ENCODE measurements at regions not wholly inside any gene's neighbourhood (a gene's known extent, or its start where the extent isn't known, plus 50 kb on each side); places are given as distances from the start of the nearest gene placed in this dataset.

GRCh38 chr20:11551479-11551878 lies 366.2 kb upstream of the BTBD3 start:
- DNase-seq, result no peak

- no peak for DNase-seq
These were observed 364.1 kb upstream of the BTBD3 start for GRCh38 chr20:11553603-11554002.

GRCh38 chr20:11555510-11555909 lies 362.2 kb upstream of the BTBD3 start:
- DNase-seq, result no peak

GRCh38 chr20:11556410-11556809 lies 361.3 kb upstream of the BTBD3 start:
- DNase-seq, result no peak

- DNase-seq, result no peak
These were observed 353.2 kb upstream of the BTBD3 start for GRCh38 chr20:11564491-11564890.

GRCh38 chr20:11569163-11569562 lies 348.5 kb upstream of the BTBD3 start:
- DNase-seq, result peak; percentile 30

- no peak for DNase-seq
These were observed 344.2 kb upstream of the BTBD3 start for GRCh38 chr20:11573507-11573906.

- no peak for DNase-seq
These were observed 336.4 kb upstream of the BTBD3 start for GRCh38 chr20:11581271-11581670.

- no peak for DNase-seq
These were observed 335.6 kb upstream of the BTBD3 start for GRCh38 chr20:11582060-11582459.

- no peak for DNase-seq
These were observed 331.8 kb upstream of the BTBD3 start for GRCh38 chr20:11585752-11586352.

GRCh38 chr20:11588875-11589274 lies 328.8 kb upstream of the BTBD3 start:
- DNase-seq, result no peak

GRCh38 chr20:11591965-11592364 lies 325.7 kb upstream of the BTBD3 start:
- DNase-seq, result no peak

GRCh38 chr20:11604339-11604738 lies 313.4 kb upstream of the BTBD3 start:
- DNase-seq, result no peak

- no peak for DNase-seq
These were observed 310.6 kb upstream of the BTBD3 start for GRCh38 chr20:11607047-11607446.

- no peak for DNase-seq
These were observed 309.0 kb upstream of the BTBD3 start for GRCh38 chr20:11608736-11609135.

GRCh38 chr20:11624704-11625103 lies 293.0 kb upstream of the BTBD3 start:
- no peak for DNase-seq

GRCh38 chr20:11626551-11626950 lies 291.1 kb upstream of the BTBD3 start:
- DNase-seq, result no peak

- peak; percentile 12 for DNase-seq
These were observed 274.8 kb upstream of the BTBD3 start for GRCh38 chr20:11642866-11643265.

- DNase-seq, result no peak
These were observed 271.3 kb upstream of the BTBD3 start for GRCh38 chr20:11646359-11646758.

GRCh38 chr20:11650566-11650965 lies 267.1 kb upstream of the BTBD3 start:
- DNase-seq, result no peak

GRCh38 chr20:11651138-11651537 lies 266.6 kb upstream of the BTBD3 start:
- DNase-seq, result no peak

GRCh38 chr20:11651647-11652046 lies 266.0 kb upstream of the BTBD3 start:
- no peak for DNase-seq

GRCh38 chr20:11652128-11652527 lies 265.6 kb upstream of the BTBD3 start:
- no peak for DNase-seq

- DNase-seq, result no peak
These were observed 262.9 kb upstream of the BTBD3 start for GRCh38 chr20:11654766-11655165.

GRCh38 chr20:11660673-11661072 lies 257.0 kb upstream of the BTBD3 start:
- no peak for DNase-seq
